NCI-H2196 treated with DMSO at 0.1 percent for 48 hours (cell line): ENCODE measurements at regions not wholly inside any gene's neighbourhood (a gene's known extent, or its start where the extent isn't known, plus 50 kb on each side); places are given as distances from the start of the nearest gene placed in this dataset.

Experiments
- DNase-seq: peaks from one replicate; lab custom pipeline; 2025; ENCODE audit not compliant: unreplicated experiment; lab: John Stamatoyannopoulos, UW

DNA sequence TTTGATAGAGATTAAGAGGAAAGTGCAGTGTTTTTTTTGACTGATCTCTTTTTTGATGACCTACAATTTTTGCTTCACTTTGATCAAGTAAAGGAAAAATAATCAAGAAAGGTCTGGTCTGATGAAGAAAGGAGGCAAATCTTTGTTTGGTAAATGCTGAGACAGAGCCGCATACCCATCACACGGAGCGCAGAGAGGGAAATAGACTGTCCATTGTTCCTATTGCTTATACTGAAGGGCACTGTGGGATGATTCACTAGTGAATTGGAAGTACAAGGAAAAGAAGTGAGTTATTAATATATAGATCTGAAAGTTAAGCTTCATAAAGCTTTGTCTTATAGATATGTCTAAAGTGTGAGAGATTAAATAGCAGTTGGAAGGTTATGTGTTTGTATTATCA is 455.1 kb downstream of the PLCL1 start:
- no peak for DNase-seq

DNA sequence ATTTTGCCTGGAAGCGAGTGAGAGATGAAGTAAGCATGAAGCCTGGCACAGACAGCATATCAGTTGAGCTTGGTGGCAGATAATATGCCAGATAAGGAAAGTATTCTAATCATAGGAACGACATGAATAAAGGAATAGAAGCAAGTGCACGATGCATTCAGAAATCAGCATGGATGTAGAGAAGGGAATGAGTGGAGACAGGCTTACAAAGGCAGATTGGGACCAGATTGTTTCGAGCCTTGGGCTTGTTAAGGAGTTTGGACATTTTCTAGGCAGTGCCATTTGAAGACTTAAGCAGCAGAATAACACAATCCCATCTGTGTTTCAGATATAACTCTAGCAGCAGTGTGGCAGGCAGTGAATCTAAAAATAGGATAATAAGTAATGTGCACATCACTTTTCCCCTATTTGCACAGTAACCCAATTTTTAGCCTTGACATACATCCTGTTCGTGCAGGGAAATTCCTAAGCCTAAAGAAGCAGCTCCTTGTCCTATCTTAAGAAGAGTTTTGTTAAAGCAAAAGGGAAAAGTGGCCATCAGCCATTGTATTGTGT is 450.2 kb downstream of the PLCL1 start:
- no peak for DNase-seq

DNA sequence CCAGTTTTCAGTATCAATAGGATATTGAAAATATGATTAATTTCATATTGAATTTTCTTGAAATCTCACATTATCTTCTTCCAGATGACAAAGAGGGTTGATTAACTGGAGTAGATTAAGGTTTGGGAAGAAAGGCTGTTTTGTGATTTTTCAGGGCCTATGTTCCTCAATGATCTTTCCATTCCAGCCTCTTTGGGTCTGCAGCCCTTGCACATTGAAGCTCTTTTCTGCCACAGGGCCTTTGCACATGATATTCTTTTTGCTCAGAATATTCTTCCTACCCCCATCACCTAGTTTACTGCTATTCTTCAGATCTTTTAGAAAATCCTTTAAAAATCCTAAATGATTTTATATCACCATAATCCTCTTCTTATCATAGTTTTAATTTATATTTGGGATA is 449.6 kb downstream of the PLCL1 start:
- no peak for DNase-seq

DNA sequence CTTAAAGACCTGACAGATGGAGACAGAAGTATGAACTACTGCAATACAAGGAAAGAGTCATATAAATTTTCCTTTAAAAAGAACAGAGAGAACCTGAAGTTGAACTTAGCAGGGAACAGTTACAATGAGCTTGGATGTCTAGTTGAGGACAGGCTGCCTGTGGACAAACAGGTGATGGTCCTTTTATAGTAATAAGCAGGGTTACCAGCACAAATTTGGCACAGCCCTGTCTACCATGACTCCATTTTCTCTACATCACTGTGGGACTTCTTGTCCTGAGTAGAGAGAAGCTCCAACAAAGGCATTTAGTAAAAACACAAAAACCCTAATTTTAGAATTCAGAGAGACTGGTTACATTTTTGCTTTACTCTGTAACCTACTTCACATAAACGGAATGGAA is 448.1 kb downstream of the PLCL1 start:
- DNase-seq = no peak

DNA sequence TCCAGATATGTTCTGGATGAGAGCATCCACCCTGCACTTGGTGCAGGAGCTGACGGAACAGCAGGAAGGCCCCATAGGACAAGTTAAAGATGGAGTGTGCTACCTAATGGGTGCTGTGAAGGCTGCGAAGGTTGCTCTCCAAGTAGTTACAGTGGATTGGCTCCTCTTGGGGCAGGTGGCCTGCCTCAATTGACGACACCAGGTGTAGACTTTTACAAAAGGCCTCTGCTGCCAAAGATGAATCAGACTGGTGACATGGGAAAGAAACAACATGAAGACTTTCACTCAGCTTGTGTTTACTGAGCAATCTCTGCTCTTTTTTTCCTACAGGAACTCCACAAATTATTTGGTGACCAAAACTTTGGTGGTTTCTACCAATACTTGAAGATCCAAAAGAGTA is 437.7 kb downstream of the PLCL1 start:
- DNase-seq = no peak

DNA sequence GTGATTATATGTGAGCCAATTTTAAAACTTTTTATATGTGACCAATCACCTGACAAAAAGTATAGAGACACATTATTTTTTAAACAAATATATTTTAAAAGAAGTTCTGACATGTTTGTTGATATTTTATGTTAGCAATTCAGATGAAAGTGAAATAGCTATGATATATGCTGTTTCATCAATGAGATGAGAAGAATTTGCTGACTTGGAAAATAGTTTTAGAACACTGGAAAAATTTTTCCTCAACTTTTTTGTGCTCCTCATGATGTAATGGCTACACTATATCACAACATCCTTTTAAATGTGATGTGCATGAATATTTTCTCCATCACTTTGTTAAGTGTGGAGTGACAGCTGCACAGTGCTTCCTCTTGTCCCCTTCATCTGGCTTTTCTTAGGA is 434.0 kb downstream of the PLCL1 start:
- DNase-seq = no peak

- DNase-seq = no peak
Measured at GRCh38 chr2:198236338-198236737, 431.9 kb downstream of the PLCL1 start.

GRCh38 chr2:198232281-198232680 is 427.9 kb downstream of the PLCL1 start:
- no peak for DNase-seq

DNA sequence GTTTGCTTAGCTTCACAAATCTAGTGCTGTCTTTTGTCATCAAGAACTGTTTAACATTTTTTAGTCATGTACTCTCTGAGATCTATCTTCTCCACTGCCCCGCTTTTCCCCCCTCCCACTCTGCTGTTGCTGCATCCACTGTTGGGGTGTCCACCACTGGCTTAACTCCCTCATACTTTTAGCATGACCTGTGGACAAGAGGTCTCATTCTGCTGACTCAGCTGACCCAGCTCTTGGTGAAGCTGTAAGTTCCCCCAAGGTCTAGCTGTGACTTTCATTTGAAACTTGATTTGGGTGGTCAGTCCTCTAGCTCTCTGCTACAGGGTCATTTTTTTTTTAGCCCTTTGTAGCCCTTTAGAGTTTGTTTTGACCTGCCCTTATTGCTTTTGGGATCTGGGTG is 427.2 kb downstream of the PLCL1 start:
- no peak for DNase-seq

- no peak for DNase-seq
Measured at GRCh38 chr2:198220763-198221610, 416.6 kb downstream of the PLCL1 start.

- DNase-seq = no peak
Measured at GRCh38 chr2:198219292-198219691, 414.9 kb downstream of the PLCL1 start.

DNA sequence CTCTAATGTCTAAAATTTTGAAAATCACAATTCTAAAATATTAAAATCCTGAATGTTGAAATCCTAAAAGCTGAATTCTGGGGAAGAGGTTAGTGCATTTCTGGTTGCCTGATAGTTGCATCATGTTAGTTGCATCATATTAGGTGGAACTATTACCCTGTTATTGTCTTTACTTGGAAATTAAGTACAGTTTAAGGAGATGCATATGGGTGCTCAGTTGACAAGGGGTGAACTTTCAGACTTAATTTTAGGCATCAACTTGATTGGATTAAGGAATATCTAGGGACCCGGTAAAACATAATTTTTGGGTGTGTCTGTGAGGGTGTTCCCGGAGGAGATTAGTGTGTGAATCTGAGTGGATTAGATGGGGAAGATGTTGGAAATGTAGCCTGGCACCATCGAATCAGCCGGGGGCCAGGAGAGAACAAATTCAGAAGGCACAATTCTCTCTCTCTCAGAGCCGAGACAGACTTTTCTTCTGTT is 409.8 kb downstream of the PLCL1 start:
- no peak for DNase-seq

DNA sequence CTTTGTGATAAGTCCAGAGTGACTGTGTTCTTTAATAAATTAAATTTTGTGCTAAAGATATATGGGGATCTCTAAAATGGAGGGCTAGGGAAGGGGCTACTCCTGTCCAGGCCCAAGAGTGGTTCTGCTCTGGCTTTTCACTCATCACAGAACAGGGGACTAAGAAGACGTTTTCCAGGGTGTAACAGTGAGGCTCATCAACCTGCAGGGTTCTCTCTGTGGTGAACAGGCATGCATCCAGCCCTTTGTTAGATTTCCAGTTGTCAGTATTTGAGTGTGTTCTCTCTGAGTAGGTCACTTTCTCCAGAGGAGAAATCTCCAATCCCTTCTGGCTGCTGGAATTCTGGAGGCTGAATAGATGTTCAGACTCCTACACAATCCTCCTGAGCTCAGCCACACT is 408.9 kb downstream of the PLCL1 start:
- DNase-seq = no peak

GRCh38 chr2:198211706-198212105 is 407.3 kb downstream of the PLCL1 start:
- DNase-seq = no peak

GRCh38 chr2:198203336-198204069 is 399.1 kb downstream of the PLCL1 start:
- DNase-seq = no peak
